GM19467 (cell line): ENCODE measurements at regions not wholly inside any gene's neighbourhood (a gene's known extent, or its start where the extent isn't known, plus 50 kb on each side); places are given as distances from the start of the nearest gene placed in this dataset.
A peak's percentile ranks its signal among the peaks of the same experiment; 100 is the strongest.
"Not testable (repeated sequence)": the region's sequence is repeated elsewhere in the genome, so short reads cannot be mapped to it uniquely, and the experiment has no call there.

Source experiments
- ATAC-seq: cut with Tn5 transposase; IDR thresholded peaks from one replicate; pipeline ENCODE4 v1.9.1; 2021; ENCODE audit warnings: mild to moderate bottlenecking, moderate library complexity; ENCODE audit not compliant: unreplicated experiment

DNA sequence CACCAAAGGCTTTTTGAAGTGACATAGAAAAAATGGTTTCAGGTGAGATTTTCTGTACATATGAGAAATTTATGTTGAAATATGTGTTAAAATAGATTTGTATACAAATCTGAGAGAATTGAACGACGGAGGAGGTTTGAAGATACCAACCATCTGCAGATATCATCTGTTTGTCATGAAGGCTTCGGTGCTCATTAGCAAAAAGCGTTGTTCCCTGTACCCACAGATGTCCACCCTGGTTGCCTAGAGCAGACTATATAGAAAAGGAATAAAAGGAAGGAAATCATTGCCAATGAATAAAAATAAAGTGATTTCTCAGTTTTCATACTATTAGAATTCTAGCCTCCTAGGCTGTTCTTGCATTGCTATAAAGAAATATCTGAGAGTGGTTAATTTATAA, 2262.8 kb upstream of the ACO1 start:
- ATAC-seq = no peak

DNA sequence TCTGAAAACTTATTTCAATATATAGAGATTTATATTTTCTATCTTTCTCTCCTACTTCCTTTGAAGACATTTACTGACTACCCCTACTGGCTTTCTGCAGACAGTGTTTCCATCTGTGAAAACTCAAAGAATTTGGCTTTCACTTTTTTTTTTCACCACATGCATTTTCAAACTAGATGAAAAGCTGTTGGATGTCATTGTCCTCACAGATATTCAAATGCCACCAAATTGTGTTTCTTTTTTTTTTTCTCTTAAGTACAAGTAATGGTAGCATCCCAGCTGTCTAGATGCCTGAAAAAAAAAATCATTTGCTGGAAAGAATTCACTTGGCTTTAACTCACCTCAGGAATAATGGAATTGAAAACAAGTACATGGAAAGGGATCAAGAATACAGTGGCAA, 2258.6 kb upstream of the ACO1 start:
- no peak for ATAC-seq

DNA sequence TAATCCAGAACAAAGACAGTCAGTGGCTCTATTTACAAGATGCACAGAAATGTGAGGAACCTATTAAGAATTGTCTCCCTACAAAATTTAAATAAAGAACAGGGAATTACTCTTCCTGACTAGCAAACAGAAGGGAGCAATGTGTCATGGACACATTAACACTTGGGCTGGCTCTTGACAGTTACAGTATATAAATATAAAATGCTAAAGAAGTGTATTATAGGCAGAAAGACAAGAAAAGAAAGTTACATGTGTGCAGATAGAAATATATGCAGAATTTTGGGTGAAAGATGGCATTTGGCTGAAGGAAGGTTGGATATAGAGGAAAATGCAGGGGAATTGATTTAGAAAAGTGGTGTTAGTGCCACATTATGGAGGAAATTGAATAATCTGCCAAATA, 2257.1 kb upstream of the ACO1 start:
- no peak for ATAC-seq

DNA sequence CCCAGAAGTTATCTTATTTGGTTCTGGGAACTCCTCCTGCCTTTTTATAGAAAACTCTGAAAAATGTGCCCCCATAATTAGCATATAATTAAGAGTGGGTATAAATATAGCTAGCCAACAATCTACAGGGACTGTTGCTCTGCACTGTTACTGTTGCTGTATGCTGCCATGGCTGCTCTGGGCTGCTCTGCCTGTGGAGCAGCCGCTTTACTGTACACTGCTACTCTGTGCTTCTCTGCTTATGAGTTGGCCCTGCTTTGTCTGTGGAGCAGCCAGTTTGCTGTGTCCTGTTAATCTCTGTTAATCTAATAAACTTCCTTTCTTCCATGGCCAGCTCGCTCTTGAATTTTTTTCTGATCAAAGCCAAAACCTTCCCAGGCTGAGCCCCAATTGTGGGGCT, 2244.0 kb upstream of the ACO1 start:
- ATAC-seq = no peak

DNA sequence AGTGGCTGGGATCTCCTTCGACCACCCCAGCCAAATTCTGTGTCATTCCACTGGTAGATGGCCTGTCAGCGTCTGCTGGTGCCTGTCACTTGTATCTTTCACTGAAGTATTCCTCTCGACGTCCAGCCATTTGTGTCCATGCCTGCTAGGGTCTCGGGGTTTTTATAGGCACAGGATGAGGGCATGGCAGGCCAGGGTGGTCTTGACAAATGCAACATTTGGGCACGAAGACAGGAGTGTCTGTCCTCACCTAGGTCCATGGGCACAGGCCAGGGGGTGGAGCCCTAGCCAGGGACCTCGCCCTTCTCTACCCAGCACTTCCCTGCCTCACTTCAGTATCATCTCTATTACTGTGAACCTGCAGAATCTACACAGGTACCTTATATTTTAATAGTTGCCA, 2223.9 kb upstream of the ACO1 start:
- ATAC-seq = no peak

DNA sequence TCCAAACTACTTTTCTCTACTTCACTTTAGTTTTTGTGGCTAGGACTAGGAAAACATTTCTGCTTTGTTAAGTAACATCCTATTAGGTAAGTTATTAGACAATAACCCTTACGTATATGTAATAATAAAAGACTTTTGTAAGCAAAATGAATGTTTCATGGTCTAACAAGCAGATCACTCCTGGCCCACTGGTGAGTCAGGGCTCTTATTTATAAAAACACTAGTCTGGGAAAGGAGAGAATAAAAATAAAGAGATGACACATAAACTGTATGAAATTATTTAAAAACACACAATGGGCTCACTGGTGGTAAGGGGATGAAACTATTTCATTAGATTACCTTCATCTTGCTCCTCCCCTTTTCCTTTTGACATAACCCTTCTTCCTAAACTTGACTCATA, 2212.2 kb upstream of the ACO1 start:
- no peak for ATAC-seq

DNA sequence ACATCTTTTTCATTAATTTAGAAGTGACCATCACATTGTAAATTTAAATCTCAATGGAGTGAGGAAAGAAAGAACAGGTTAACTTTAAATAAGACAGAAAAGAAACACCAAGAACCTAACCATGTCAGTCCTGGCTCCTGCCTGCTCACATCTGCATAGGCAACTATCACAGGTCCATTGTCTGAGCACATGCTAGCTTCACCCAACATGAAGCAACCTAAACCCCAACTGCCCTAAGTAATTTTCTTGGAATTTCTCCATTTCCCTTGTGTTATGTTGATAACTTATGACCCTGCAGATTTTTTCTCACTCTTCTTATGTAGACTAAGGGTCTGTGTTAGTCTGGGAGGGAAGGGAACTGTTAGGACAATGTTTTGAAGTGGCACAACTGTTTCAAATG, 2205.8 kb upstream of the ACO1 start:
- ATAC-seq = no peak

DNA sequence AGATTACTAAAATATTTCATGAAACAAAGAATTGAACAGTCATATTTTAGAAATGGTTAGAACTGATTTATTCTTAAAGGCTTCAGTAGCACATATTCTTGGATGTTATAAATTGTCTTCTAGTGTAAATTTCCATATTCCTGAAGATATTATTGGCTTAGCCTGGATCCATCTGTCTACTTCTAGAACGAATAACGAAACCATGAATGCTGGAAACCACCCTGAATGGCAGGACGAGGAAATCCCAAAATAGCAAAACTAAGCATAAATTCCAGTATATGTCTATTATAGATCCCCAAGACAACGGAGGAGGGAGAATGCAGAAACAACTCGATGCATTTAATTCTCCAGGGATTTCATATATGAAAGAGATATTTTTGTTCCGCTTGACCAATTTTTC, 2191.0 kb upstream of the ACO1 start:
- ATAC-seq = no peak

DNA sequence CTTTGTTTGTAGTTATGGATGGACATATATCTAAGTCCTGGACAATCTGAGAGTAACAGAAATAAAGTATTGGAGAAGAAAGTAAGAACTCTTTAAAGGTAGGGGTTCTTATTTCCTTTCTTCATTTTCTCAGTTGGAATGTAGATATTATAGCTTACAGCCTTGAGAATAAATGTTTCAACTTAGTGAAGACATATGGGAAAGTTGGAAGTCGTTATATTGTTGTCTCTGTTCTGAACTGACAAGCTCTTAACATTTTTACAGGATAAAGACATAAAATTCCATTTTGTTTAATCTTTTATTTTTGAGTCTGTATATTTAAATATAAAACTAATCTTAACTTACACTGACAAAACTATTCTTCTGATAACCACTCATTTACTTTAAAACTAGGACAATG, 2187.5 kb upstream of the ACO1 start:
- ATAC-seq = no peak

DNA sequence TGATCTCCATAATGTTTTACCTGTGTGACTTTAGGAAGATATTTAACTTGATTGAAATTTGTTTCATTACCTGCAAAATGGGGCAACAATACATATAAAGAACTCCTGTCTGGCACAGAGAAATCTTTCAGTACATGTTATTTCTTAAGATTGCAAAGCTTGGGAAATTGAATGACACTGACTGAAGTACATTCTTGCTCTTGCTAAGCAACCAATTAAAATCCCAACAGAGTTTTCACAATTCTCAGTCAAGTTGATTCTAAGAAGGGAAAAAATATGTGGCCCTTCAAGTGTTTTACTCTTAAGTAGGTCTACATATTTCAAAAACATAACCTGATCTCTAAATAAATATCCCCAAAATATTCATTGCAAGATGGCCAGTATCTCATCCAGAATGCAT, 2187.0 kb upstream of the ACO1 start:
- ATAC-seq = no peak

DNA sequence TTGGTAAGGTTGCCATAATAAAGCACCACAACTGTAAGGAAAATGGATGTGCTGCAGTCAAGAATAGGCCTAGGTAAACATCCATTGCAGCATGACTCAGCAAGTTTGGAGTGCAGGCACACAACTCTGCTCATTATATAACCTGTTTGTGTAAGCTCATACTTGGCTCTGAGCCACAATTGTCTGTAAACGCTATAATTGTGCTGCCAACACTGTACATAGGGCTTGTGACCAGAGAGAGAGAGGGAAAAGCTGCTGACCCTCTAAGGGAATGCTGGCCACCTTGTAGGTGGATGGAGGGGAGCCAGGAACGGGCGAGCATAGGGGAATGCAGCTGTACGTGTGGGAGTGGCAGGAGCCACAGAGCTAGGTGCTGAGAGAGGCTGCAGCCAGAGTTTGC, 2186.5 kb upstream of the ACO1 start:
- no peak for ATAC-seq

DNA sequence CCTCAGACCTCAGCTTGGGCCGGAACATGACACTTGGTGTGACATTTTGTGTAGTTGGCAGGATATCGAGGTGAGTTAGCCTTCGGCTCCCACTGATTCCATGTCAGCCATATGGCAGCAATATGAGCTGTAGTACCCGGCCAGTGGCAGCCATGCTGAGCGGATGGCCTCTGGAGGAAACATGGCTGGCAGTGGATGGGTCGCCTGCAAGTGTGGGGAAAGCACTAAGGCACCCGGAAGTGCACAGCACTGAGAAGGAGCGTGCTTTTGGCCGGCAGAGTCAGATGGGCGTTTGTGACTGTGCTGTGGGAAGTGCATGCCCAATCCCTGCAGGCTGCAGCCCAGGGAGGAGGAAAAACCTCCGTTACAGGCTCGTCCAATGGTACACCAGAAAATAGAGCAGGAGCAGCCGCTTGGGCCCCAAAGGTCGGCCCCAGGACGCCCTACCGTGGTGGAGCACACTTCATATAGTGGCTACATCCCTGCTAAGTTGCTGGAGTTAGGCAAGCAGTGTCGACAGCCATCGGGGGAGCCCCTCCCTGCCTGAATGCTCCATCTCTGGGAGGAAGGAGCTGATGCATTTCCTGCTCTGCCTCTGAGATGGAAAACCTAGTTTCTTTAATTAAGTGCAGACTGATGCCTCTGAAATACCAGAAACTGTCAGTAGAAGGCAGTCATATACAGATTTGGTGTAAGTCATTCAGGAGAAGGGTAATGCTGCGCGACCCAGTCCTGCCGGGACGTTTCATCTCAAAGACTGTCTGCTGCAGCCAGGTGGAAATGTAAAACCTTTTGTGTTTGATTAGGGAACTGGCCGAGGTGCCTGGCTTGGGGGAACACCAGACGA, 2185.8 kb upstream of the ACO1 start:
- no peak for ATAC-seq

DNA sequence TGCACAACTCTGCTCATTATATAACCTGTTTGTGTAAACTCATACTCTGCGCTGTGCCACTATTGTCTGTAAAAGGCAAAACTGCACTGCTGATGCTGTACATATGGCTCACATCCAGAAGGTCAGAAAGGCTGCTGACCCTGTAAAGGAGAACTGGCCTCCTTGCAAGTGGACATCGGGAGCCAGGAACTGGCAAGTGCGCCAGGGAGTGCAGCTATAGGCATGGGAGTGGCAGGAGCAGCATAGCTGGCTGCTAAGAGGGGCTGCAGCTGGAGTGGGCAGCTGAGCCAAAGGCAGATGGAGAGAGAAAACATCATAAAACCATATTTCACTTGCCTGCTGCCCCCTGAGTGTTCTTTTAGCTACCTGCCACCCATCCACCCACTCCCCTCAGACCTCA, 2183.4 kb upstream of the ACO1 start:
- no peak for ATAC-seq

DNA sequence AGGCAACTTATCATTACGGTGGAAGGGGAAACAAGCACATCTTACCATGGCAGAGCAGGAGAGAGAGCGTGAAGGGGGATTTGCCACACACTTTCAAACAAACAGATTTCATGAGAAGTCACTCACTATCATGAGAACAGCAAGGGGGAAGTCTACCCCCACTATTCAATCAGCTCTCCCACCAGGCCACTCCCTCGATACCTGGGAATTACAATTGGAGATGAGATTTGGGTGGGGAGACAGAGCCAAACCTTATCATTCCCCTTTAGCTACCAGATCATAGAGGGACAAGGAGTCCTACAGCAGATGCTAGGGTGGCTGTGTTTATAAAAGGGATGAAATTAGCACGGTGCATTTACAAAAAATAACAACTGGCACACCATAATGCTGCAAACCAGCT, 2149.4 kb upstream of the ACO1 start:
- ATAC-seq = no peak

DNA sequence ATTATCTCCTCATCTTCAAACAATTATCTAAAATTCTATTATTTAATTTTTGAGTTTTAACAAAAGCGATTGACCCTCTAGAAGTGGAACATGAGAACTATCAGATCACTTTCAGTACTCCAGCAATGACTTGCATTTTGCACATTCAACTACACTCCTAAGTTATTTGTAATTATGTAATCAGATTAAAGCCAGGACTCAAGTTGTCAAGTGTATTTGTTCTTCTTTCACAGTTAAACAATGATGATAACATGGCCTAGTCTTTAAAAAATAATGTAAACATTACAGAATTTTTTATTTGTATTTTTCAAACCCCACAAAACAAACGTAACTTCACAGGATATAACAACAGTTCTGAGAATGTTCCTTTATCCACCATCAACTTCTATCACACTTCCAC, 2148.9 kb upstream of the ACO1 start:
- no peak for ATAC-seq

DNA sequence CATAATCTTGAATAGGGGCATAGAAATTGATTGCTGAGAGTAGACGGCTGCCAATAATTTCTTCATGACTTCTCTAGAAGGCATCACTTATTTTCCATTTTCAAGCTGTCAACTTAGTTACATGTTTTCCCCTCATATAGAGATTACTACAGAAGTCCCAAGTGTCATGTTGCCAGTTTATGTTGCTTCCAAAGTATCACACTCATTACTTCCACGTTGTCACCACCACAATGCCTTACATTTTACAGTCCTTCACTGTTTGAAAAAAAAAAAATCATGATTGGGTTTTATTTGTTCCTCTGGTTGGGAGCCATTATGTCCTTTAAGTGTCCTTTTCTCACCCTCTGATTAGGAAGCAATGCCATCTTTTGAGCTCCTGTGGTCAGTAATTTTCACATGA, 2144.6 kb upstream of the ACO1 start:
- no peak for ATAC-seq

DNA sequence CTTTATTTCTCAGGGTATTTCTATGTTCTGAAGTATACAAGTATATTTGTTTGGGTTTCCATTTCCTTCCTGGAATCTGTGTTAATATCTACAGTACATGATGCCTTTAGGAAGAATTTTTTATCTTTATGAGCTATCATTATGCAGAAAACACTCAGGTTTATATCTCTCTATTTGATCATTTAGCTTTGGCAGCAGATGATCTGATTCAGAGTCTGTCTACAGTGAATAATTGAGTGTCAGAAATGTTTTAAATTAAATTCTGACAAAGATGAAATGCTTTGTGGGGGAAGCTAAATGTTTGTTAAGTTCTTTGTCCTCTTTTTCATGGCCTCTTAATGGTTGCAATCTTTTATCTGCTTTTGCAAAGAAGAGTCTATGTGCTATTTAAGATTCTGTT, 2141.0 kb upstream of the ACO1 start:
- ATAC-seq = no peak

DNA sequence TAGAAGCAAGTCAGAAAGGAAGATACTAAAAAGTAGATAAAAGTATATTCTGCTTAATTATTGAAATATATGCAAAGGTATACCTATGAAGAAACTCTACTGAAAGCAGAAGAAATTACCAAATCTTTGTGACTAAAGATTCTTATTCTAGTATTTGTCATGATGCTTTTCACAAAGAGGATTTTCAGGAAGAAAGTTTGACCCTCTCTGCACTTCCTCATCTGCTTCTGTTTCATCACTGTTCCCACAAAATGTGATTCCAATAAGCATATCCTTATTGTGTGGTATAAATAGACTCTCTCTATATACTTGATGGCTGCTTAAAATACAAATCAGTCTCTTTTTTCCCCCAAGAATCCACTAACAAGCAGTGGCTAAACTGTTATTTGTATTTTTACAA, 2139.6 kb upstream of the ACO1 start:
- ATAC-seq = no peak

DNA sequence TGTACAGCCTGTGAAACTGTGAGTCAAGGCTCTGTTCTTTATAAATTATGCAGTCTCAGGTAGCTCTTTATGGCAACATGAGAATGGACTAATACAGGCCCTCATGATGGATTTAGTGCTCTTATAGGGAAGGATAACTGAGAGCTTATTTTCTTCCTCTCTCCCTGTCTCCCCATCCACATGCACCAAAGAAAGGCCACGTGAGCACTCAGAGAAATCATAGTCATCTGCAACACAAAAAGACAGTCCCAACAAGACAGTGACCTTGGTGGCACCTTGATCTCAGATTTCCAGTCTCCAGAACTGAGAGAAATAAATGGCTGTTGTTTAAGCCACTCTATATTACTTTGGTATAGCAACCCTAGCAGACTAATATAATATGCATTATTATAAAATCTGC, 2133.6 kb upstream of the ACO1 start:
- no peak for ATAC-seq

DNA sequence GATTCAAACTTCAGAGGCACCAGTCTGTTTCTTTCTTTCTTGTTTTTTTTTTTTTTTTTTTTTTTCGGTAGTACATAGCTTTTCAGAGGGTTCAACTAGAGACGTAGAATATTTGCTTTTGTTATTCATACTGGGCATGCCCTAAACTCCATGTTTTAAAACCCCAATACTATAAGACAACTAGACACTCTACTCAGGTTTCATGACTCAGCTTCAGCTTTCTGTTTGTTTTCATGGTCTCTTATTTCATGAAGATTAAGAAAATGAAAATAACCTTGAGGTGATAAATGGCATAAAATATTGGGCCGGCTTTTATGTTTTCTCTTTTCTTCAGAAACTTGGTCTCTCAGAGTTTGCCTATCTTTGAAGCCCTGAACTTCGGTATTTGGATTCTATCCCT, 2126.3 kb upstream of the ACO1 start:
- ATAC-seq = no peak

DNA sequence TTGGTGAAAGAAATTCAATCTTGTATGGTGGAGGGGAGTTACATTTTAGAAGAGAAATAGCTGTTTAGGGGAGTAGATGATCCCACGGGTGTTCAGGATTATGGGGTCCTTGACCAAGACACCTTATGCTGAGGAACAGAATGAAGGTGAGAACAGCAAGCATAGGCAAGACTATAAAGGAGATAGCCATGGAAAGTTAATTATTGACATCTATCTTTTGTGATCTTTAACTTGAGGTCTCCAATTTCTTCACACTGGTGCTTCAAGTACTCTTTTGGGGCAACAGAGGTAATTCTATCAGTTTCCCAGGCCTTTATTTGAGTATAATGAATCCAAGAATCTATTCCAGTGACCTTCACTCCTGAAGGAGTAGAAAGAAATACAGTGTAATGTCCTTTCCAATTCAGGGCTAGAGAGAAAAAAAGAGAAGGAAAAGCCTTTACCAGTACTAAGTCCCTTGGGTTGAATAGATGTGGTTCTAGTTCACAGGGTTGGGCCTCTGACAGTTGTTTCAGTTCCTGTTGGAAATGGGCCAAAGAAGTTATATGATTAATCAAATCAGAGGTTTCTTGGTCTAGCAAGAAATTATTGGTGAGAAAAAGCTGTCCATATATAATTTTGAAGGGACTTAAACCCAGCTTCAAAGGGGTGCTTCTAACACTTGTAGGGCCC, 2104.1 kb upstream of the ACO1 start:
- ATAC-seq = peak; percentile 61

DNA sequence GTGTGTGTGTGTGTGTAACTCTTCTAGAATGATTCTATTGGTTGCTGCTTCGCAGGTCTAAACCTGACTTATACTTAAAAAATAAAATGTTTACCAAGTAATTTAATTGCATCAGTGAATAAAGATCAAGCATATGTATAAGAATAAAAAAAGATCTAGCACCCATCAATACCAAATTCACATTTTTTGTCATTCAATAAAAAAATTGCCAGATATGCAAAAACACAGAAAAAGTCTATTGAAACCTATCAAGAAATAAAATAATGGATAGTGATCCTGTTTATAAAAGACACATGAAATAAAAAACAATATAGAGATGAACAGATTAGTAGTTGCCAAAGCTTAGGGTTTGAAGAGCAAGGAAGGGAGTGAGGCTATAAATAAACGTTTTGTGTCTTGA, 2095.0 kb upstream of the ACO1 start:
- ATAC-seq = no peak

DNA sequence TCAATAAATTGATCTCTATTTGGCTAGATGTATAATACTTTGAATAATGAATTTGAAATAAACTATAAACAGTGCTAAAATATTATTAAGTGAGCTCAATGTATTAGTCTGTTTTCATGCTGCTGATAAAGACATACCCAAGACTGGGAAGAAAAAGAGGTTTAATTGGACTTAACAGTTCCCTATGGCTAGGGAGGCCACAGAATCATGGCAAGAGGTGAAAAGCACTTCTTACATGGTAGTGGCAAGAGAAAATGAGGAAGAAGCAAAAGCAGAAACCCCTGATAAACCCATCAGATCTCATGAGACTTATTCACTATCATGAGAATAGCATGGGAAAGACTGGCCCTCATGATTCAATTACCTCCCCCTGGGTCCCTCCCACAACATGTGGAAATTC, 2092.4 kb upstream of the ACO1 start:
- not testable (repeated sequence) for ATAC-seq
